ENCODE measurements at regions not wholly inside any gene's neighbourhood (a gene's known extent, or its start where the extent isn't known, plus 50 kb on each side); places are given as distances from the start of the nearest gene placed in this dataset.

GRCh38 chr3:118744186-118744585 lies 290.5 kb downstream of the IGSF11 start:
- Histone ChIP-seq H3K36me3 (no peaks in the 10 kb centered on the region), H3K27ac (no peak overlapping the region), H3K9me3 (peaks cover 0 to 4% (median 0%) of the 10 kb centered on the region in 4 donors), H3K27me3 (no peaks in the 10 kb centered on the region), H3K4me3 (no peak overlapping the region), H3K4me1 (no peaks in the 10 kb centered on the region)
- DNase-seq, result no peak
- TF ChIP-seq CTCF (IDR thresholded peaks at IDR 0.05), result no peak

GRCh38 chr3:118754406-118755252 lies 280.0 kb downstream of the IGSF11 start:
- H3K9me3 ChIP-seq, result no peaks in the 10 kb centered on the region
- TF ChIP-seq CTCF (IDR thresholded peaks at IDR 0.05), result no peak
- TF ChIP-seq POLR2A (IDR thresholded peaks at IDR 0.05), result no peak
- no peak for DNase-seq
- H3K36me3 ChIP-seq, result no peaks in the 10 kb centered on the region
- no peak overlapping the region for H3K27ac ChIP-seq
- no peaks in the 10 kb centered on the region for H3K4me1 ChIP-seq
- H3K4me3 ChIP-seq, result no peak overlapping the region
- H3K27me3 ChIP-seq, result no peaks in the 10 kb centered on the region

GRCh38 chr3:118755253-118755801 lies 279.3 kb downstream of the IGSF11 start:
- no peak for DNase-seq
- no peaks in the 10 kb centered on the region for H3K27me3 ChIP-seq

GRCh38 chr3:118760585-118761290 lies 273.9 kb downstream of the IGSF11 start:
- TF ChIP-seq POLR2A (IDR thresholded peaks at IDR 0.05), result no peak
- TF ChIP-seq CTCF (IDR thresholded peaks at IDR 0.05), result no peak
- Histone ChIP-seq H3K27ac (no peak overlapping the region), H3K4me3 (no peak overlapping the region), H3K4me1 (no peaks in the 10 kb centered on the region), H3K27me3 (no peaks in the 10 kb centered on the region), H3K36me3 (no peaks in the 10 kb centered on the region), H3K9me3 (no peaks in the 10 kb centered on the region)
- no peak for DNase-seq

More at GRCh38 chr3:118755253-118755801, 279.3 kb downstream of the IGSF11 start:
- no peak overlapping the region for H3K27ac ChIP-seq
- TF ChIP-seq POLR2A (IDR thresholded peaks at IDR 0.05) (no peak), CTCF (IDR thresholded peaks at IDR 0.05) (no peak)
- H3K36me3 ChIP-seq, result no peaks in the 10 kb centered on the region
- H3K4me3 ChIP-seq, result no peak overlapping the region
- no peaks in the 10 kb centered on the region for H3K4me1 ChIP-seq
- no peaks in the 10 kb centered on the region for H3K9me3 ChIP-seq

- no peaks in the 10 kb centered on the region for H3K9me3 ChIP-seq
- no peak overlapping the region for H3K27ac ChIP-seq
- H3K36me3 ChIP-seq, result no peaks in the 10 kb centered on the region
- no peaks in the 10 kb centered on the region for H3K27me3 ChIP-seq
- H3K4me1 ChIP-seq, result no peaks in the 10 kb centered on the region
- H3K4me3 ChIP-seq, result no peak overlapping the region
- no peak for DNase-seq
- TF ChIP-seq POLR2A (IDR thresholded peaks at IDR 0.05) (no peak), CTCF (IDR thresholded peaks at IDR 0.05) (no peak)
These were observed 273.4 kb downstream of the IGSF11 start for GRCh38 chr3:118761291-118761606.

Data from Peyer's patch (tissue), 4 donors.